Body of pancreas (tissue), 4 donors: ENCODE measurements at regions not wholly inside any gene's neighbourhood (a gene's known extent, or its start where the extent isn't known, plus 50 kb on each side); places are given as distances from the start of the nearest gene placed in this dataset.

ENCODE experiments used
- ATAC-seq: fragments of 150-250 bp; one replicate; pipeline ENCODE4 v1.9.1; 2016
- DNase-seq, 4 donors: peaks; one replicate each; pipeline ENCODE4 v3.0.0-alpha.2; 2019
- H3K27ac ChIP-seq, 4 donors: fragments of 200-600 bp; sonication (generic); 1 replicate in 3 of 4; 2 replicates in 1 of 4; pipeline versions ENCODE4 v1.5.1 to v1.6.1; 2016 to 2019; ENCODE audit warnings: mild to moderate bottlenecking in 1 of 4, mixed read lengths in 1 of 4, moderate library complexity in 1 of 4
- H3K27me3 ChIP-seq, 2 donors: fragments of 200-600 bp; sonication (generic); one replicate each; pipeline ENCODE4 v1.6.0; 2016; ENCODE audit warnings: mild to moderate bottlenecking in 1 of 2
- H3K36me3 ChIP-seq, 2 donors: fragments of 200-600 bp; sonication (generic); replicated peaks in 1 of 2; 2 replicates each; pipeline ENCODE4 v1.5.1; 2016; ENCODE audit warnings: low read depth in 2 of 2; ENCODE audit not compliant: insufficient read depth in 1 of 2
- H3K4me1 ChIP-seq: fragments of 200-600 bp; sonication (generic); one replicate; pipeline ENCODE4 v1.6.0; 2016
- H3K4me3 ChIP-seq, 2 donors: fragments of 200-600 bp; sonication (generic); 1 replicate in 1 of 2; 2 replicates in 1 of 2; pipeline ENCODE4 v1.5.1; 2016 to 2019
- H3K9me3 ChIP-seq, 3 donors: fragments of 200-600 bp; sonication (generic); 1 replicate in 2 of 3; 2 replicates in 1 of 3; pipeline ENCODE4 v1.5.1; 2016
- CTCF ChIP-seq, 7 experiments: fragments of 450-650 bp in 4 of 7; fragments of 200-600 bp in 3 of 7; sonication (generic) in 3 of 7; IDR thresholded peaks; one replicate each; pipeline ENCODE4 v1.5.1; 2016 to 2019; ENCODE audit warnings: antibody characterized with exemption in 7 of 7
- POLR2A ChIP-seq, 3 donors: fragments of 450-650 bp; IDR thresholded peaks; one replicate each; pipeline ENCODE4 v1.6.1; 2016; ENCODE audit warnings: antibody characterized with exemption in 3 of 3, mild to moderate bottlenecking in 2 of 3
- WGBS, 2 donors: methylation state at CpG; one replicate each; pipeline ENCODE4 v1.1.5; 2017; 5-methylcytosine and 5-hydroxymethylcytosine counted together
- intact Hi-C: fragments of 100-400 bp; cut with DNase I; formaldehyde crosslinking; loops from one replicate; pipeline ENCODE4 v1.15.1; 2023

- TF ChIP-seq CTCF (IDR thresholded peaks at IDR 0.05) (no peak), POLR2A (IDR thresholded peaks at IDR 0.05) (no peak)
- no peaks in the 10 kb centered on the region for H3K4me1 ChIP-seq
- no peak for DNase-seq
- H3K36me3 ChIP-seq, result no peaks in the 10 kb centered on the region
- 66 to 68% methylated on average over 4 of the region's 4 CpGs for WGBS, 2 donors
- no peaks in the 10 kb centered on the region for H3K9me3 ChIP-seq
- no peak overlapping the region for H3K4me3 ChIP-seq
- intact Hi-C loops, result no loop called here
- no peaks in the 10 kb centered on the region for H3K27me3 ChIP-seq
- ATAC-seq, result no peak
- no peak overlapping the region for H3K27ac ChIP-seq
These were observed 1492.5 kb upstream of the TMEFF2 start for GRCh38 chr2:193687195-193687594.

DNA sequence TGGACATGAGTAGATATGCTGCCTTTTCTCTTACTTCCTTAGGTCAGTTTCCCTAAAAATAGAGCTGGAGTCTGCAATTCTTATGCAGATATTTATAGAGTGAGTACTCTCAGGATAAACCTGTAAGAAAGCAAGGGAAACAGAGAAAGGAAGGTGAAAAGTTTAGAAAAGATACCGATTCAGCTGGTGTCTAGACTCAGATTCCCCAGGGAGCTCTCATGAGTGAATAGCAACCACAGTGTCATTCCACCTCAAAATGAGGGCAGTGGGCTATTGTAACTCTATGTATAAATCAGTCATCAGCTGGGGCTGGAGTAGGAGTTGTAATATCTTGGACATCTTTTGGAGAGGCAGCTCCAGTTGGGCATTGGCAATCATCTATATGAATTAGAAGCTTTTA, 1485.1 kb upstream of the TMEFF2 start:
- H3K36me3 ChIP-seq, result no peaks in the 10 kb centered on the region
- no peak overlapping the region for H3K4me3 ChIP-seq
- H3K27me3 ChIP-seq, result no peaks in the 10 kb centered on the region
- intact Hi-C loops, result no loop called here
- TF ChIP-seq POLR2A (IDR thresholded peaks at IDR 0.05) (no peak), CTCF (IDR thresholded peaks at IDR 0.05) (no peak)
- no peaks in the 10 kb centered on the region for H3K9me3 ChIP-seq
- no peaks in the 10 kb centered on the region for H3K4me1 ChIP-seq
- H3K27ac ChIP-seq, result no peak overlapping the region
- no peak for ATAC-seq
- whole genome bisulfite sequencing, 2 donors, result 73 to 74% methylated on average over 1 of the region's 1 CpG
- no peak for DNase-seq

DNA sequence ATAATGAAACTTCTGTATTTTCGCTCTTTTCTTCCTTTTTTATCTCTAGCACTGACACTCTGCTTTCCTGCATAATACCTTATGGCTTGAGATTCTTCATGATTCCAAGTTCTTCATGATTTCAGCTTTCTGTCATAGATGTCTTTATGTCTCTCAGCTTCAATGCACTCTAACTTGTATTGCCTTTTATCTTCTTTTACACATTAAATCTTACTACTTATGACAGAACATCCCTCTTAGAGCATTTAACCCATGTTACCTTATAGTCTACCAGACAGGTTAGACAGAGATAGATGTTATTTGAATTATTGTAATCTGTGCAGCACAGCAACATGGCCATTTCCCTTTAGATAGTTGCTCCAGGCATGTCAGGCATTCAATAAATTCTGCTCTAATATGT, 1475.7 kb upstream of the TMEFF2 start:
- intact Hi-C loops, result no loop called here
- WGBS, 2 donors, result 52 to 71% methylated on average over 1 of the region's 1 CpG
- Histone ChIP-seq H3K27ac (no peak overlapping the region), H3K4me1 (no peaks in the 10 kb centered on the region), H3K36me3 (no peaks in the 10 kb centered on the region), H3K9me3 (no peaks in the 10 kb centered on the region), H3K4me3 (no peak overlapping the region), H3K27me3 (no peaks in the 10 kb centered on the region)
- no peak for DNase-seq
- TF ChIP-seq POLR2A (IDR thresholded peaks at IDR 0.05) (no peak), CTCF (IDR thresholded peaks at IDR 0.05) (no peak)
- no peak for ATAC-seq

DNA sequence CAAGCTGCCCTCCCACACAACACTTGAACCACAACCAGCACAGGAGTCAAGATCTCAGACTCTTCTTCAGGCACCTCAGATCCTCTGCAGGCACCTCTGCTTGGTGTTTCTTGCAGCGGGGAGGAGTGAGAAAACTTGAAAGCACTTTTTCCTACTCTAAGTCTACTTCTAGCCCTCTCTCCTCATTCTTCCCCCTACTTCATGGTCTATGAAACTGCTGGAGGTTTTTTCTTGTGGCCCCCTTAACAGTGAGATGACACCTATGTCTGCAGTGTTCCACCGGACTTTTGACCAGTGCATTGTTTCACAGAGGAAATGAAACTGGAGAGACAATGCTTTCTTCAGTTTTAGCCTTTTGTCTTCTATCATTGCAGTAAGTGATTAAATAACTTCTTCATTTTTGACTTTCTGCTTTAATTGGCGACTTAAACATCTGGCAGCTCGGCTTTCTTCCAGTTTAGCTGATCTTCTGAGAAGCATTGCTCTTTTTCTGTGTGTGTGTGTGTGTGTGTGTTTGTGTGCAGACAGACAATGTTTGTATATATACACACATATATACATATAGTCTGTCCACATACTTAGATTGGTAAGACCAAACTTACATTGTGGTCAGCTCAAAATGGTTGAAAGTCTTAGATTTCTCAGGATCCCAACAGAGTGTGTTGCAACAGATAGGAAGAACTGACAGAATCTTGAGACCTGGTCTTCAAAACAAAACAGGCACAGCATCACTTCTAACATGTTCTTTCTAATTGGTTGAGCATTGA, 1474.0 kb upstream of the TMEFF2 start:
- 59 to 78% methylated on average over 4 of the region's 4 CpGs for WGBS, 2 donors
- intact Hi-C loops, result no loop called here
- ATAC-seq, result no peak

More for the DNA sequence above, 1474.0 kb upstream of the TMEFF2 start:
- H3K9me3 ChIP-seq, result no peaks in the 10 kb centered on the region
- H3K27me3 ChIP-seq, result no peaks in the 10 kb centered on the region
- H3K4me3 ChIP-seq, result no peak overlapping the region
- no peaks in the 10 kb centered on the region for H3K4me1 ChIP-seq
- H3K27ac ChIP-seq, result no peak overlapping the region
- no peak for TF ChIP-seq CTCF (IDR thresholded peaks at IDR 0.05)
- TF ChIP-seq POLR2A (IDR thresholded peaks at IDR 0.05), result no peak
- H3K36me3 ChIP-seq, result no peaks in the 10 kb centered on the region
- no peak for DNase-seq
